Endothelial cell of umbilical vein (primary cell): ENCODE measurements at regions not wholly inside any gene's neighbourhood (a gene's known extent, or its start where the extent isn't known, plus 50 kb on each side); places are given as distances from the start of the nearest gene placed in this dataset.

Experiments used
- CTCF ChIP-seq, 2 donors: IDR thresholded peaks; 1 replicate in 1 of 2; 2 replicates in 1 of 2; pipeline ENCODE4 v1.5.1; 2011; ENCODE audit warnings: low read length in 2 of 2, mild to moderate bottlenecking in 2 of 2, moderate library complexity in 2 of 2, control low read depth in 1 of 2, inconsistent platforms in 1 of 2, low read depth in 1 of 2; ENCODE audit not compliant: insufficient read depth in 1 of 2; ENCODE audit errors: extremely low read depth in 1 of 2
- EZH2 ChIP-seq: IDR thresholded peaks from 2 replicates; pipeline ENCODE4 v1.6.1; 2012; ENCODE audit warnings: borderline replicate concordance, low read depth, mild to moderate bottlenecking, moderate library complexity, low read length, inconsistent platforms; ENCODE audit not compliant: severe bottlenecking
- JUN ChIP-seq: IDR thresholded peaks from 2 replicates; pipeline ENCODE4 v1.6.1; 2011; ENCODE audit warnings: borderline replicate concordance, low read depth; ENCODE audit not compliant: insufficient read length, insufficient read depth
- MYC ChIP-seq: IDR thresholded peaks from one replicate; pipeline ENCODE4 v1.6.1; 2011; ENCODE audit warnings: mild to moderate bottlenecking, low read depth, low read length
- POLR2A ChIP-seq: IDR thresholded peaks from 2 replicates; pipeline ENCODE4 v1.6.1; 2012; ENCODE audit warnings: low read depth, mild to moderate bottlenecking, control low read depth, low read length
- POLR2AphosphoS5 ChIP-seq: IDR thresholded peaks from 2 replicates; pipeline ENCODE4 v1.6.1; 2012; ENCODE audit warnings: low read depth, mild to moderate bottlenecking, control low read depth, low read length, moderate library complexity; ENCODE audit not compliant: insufficient read depth
- TF ChIP-seq, protein P1 (sequence below): IDR thresholded peaks from 2 replicates; pipeline ENCODE4 v1.6.1; 2011; ENCODE audit not compliant: insufficient read depth, insufficient read length

DNA sequence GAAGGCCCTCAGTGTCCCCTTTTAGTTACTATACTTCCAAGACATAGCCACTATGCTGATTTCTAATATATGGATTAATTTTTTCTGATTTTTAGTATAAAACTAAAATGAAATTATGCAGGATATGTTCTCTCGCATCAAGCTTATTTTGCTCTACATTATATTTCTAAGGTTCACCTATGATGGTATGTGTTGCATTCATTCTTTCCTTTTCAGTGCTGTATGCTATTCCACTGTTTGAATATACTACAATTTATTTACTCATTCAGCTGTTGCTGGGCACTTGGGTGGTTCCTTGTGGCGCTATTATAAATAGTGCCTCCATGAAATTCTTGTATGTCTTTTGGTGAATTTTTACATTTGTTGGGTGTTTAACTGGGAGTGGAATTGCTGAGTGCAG, 230.3 kb downstream of the ATG4C start:
- TF ChIP-seq JUN = no peak
- TF ChIP-seq, protein P1, sequence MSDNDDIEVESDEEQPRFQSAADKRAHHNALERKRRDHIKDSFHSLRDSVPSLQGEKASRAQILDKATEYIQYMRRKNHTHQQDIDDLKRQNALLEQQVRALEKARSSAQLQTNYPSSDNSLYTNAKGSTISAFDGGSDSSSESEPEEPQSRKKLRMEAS = no peak
- no peak for TF ChIP-seq CTCF (IDR thresholded peaks at IDR 0.05; ENCODE audit: extremely low read depth in 1 of 2, insufficient read depth in 1 of 2, low read depth in 1 of 2, low read length in 2 of 2)
- TF ChIP-seq POLR2A = no peak
- TF ChIP-seq EZH2 = no peak
- TF ChIP-seq MYC = no peak
- no peak for TF ChIP-seq POLR2AphosphoS5
